Ovary (tissue), 7 donors: ENCODE measurements at regions not wholly inside any gene's neighbourhood (a gene's known extent, or its start where the extent isn't known, plus 50 kb on each side); places are given as distances from the start of the nearest gene placed in this dataset.

Source experiments
- DNase-seq, 5 donors: peaks; one replicate each; pipeline ENCODE4 v3.0.0-alpha.2; 2019 to 2020
- H3K27ac ChIP-seq, 2 donors: fragments of 200-600 bp; one replicate each; pipeline versions ENCODE4 v1.5.1 to v1.8.0; 2019 to 2022
- H3K27me3 ChIP-seq: fragments of 200-600 bp; one replicate; pipeline ENCODE4 v1.8.0; 2022
- H3K36me3 ChIP-seq: fragments of 200-600 bp; sonication (generic); one replicate; pipeline ENCODE4 v1.5.1; 2019
- H3K4me1 ChIP-seq: one replicate; pipeline ENCODE4 v1.8.1; 2013; ENCODE audit warnings: mild to moderate bottlenecking, moderate library complexity; ENCODE audit not compliant: insufficient read depth
- H3K4me3 ChIP-seq: fragments of 200-600 bp; sonication (generic); one replicate; pipeline ENCODE4 v1.5.1; 2017
- H3K9me3 ChIP-seq, 2 donors: fragments of 200-600 bp in 1 of 2; sonication (generic) in 1 of 2; one replicate each; pipeline versions ENCODE4 v1.5.1 to v1.8.1; 2013 to 2019; ENCODE audit warnings: mild to moderate bottlenecking in 1 of 2, moderate library complexity in 1 of 2
- EP300 ChIP-seq: sonication (generic); formaldehyde crosslinking; IDR thresholded peaks from one replicate; pipeline ENCODE4 v1.6.1; 2017; ENCODE audit warnings: antibody characterized with exemption
- POLR2A ChIP-seq: fragments of 450-650 bp; IDR thresholded peaks from one replicate; pipeline ENCODE4 v1.6.1; 2017; ENCODE audit warnings: antibody characterized with exemption, mild to moderate bottlenecking, moderate library complexity
- WGBS, 3 donors: extraction: QIAGEN DNeasy Blood & Tissue Kit in 1 of 3; methylation state at CpG; one replicate each; pipeline versions ENCODE4 v1.1.5 to v1.1.7; 2013 to 2017; 5-methylcytosine and 5-hydroxymethylcytosine counted together
- intact Hi-C, 4 donors: fragments of 100-400 bp; cut with DNase I; formaldehyde crosslinking; loops; one replicate each; pipeline versions ENCODE4 v1.11.0 to v1.15.1; 2022 to 2023
- TF ChIP-seq, protein P1 (sequence below), 3 donors: fragments of 450-650 bp in 2 of 3; fragments of 200-600 bp in 1 of 3; IDR thresholded peaks; one replicate each; pipeline versions ENCODE4 v1.5.1 to v1.8.0; 2016 to 2022; ENCODE audit warnings: antibody characterized with exemption in 3 of 3, mild to moderate bottlenecking in 1 of 3
- donor health status: DM: no; HTN: no; CAD: no; lungs with moderate emphysema.
- donor health status: DM: no; HTN: no; CAD: no.
- donor health status: Bipolar disorder and iron deficiency.
- donor health status: DM: no; HTN: no; CAD: no.
- donor health status: DM: yes; HTN: yes; CAD: no.

DNA sequence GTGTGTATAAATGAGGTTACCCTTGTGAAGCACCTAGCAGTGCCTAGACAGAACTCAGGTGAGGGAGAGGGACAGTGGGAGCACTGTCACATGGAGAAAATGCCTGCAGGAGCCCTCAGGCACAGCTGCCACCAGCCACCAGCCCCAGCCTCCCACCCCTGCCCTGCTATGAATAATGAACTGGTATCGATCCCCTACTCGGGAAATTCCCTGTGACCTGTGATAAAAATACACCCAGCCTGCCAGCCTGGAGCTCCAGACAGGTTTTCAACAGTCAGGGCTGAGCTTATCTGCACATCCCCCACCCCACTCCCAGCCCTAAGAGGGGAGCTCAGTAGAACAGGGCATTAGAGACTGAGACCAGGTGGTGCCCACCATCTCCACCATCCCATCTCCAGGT, 159.6 kb upstream of the PJA1 start:
- TF ChIP-seq EP300: no peak
- TF ChIP-seq, protein P1, sequence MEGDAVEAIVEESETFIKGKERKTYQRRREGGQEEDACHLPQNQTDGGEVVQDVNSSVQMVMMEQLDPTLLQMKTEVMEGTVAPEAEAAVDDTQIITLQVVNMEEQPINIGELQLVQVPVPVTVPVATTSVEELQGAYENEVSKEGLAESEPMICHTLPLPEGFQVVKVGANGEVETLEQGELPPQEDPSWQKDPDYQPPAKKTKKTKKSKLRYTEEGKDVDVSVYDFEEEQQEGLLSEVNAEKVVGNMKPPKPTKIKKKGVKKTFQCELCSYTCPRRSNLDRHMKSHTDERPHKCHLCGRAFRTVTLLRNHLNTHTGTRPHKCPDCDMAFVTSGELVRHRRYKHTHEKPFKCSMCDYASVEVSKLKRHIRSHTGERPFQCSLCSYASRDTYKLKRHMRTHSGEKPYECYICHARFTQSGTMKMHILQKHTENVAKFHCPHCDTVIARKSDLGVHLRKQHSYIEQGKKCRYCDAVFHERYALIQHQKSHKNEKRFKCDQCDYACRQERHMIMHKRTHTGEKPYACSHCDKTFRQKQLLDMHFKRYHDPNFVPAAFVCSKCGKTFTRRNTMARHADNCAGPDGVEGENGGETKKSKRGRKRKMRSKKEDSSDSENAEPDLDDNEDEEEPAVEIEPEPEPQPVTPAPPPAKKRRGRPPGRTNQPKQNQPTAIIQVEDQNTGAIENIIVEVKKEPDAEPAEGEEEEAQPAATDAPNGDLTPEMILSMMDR (IDR thresholded peaks at IDR 0.05): no peak
- Histone ChIP-seq H3K27ac (no peak overlapping the region), H3K4me1 (no peaks in the 10 kb centered on the region), H3K27me3 (no peaks in the 10 kb centered on the region), H3K9me3 (no peaks in the 10 kb centered on the region), H3K36me3 (no peaks in the 10 kb centered on the region), H3K4me3 (no peak overlapping the region)
- no peak for DNase-seq
- WGBS, 3 donors: 57 to 79% (median 61%) methylated on average over 2 of the region's 2 CpGs
- intact Hi-C loops: no loop called here

DNA sequence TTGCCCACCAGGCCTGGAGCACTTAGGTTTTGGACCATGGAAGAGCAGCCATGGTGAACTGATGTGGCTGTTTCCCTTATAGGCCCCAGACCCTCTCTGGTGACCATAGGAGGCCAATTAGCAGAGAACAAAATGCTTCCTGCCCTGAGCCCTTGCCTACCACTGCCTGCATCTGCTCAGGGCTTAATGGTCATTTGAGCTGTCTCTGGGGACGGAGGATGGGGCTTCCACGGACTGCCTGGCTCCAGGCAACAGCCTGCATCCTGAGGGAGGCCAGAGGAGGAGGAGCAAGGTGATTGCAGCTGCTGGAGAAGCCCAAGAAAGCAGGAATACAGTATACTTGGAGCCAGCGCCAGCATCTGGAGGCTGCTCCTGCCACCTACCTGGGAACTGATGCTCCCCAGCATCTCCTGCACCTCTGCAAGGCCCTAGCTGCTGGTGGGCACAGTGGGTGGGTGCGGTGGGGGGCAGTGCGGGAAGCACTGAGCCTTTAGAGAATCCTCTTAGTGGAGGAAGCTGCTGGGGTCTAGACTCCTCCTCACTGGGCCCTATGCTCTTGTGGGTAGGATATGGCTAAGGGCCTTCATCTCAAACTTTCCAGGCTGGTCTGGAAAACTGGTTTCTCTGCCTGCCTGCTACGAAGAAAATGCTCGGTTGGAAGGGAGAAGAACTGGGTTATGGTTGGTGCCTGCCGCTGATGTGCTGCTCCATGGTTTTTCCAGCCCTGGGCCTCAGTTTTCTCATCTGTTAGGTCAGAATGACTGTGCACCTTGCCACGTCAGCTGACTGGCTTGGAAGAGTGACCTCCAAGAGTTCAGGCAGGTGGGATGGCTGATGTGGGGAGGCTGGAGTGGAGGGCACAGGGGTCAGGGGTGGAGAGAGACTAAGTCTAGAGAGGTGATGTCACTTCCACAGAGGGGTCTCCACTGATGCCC, 158.8 kb upstream of the PJA1 start:
- TF ChIP-seq EP300 (no peak), POLR2A (no peak)
- TF ChIP-seq, protein P1 (IDR thresholded peaks at IDR 0.05): no peak
- Histone ChIP-seq H3K27me3 (no peaks in the 10 kb centered on the region), H3K27ac (no peak overlapping the region), H3K36me3 (no peaks in the 10 kb centered on the region), H3K9me3 (no peaks in the 10 kb centered on the region), H3K4me3 (no peak overlapping the region), H3K4me1 (no peaks in the 10 kb centered on the region)
- no peak for DNase-seq
- intact Hi-C loops: no loop called here
- 57 to 65% (median 61%) methylated on average over 9 of the region's 9 CpGs for WGBS, 3 donors

DNA sequence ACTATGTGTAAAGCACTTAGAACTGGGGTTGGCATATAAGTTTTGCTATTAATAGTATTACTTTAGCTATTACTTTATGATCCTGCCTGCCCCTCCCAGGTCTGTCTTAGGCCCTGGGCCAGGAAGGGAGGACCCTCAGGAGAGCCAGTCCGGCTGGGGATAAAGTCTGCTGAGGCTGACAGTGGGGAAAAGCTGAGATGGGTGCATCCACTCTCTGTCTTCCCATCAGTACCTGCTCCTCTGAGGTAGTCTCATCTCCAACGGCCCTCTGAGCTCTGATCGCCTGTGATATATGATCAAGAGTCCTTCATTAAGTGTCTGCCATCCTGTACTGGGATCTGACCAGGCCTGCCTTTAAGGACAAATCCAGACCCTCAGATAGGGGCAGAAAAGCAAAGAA, 156.5 kb upstream of the PJA1 start:
- whole genome bisulfite sequencing, 3 donors: 60 to 66% (median 61%) methylated on average over 3 of the region's 3 CpGs
- no peaks in the 10 kb centered on the region for H3K36me3 ChIP-seq
- no peak for TF ChIP-seq POLR2A
- no peak for TF ChIP-seq EP300
- TF ChIP-seq, protein P1 (IDR thresholded peaks at IDR 0.05): no peak
- H3K27me3 ChIP-seq: no peaks in the 10 kb centered on the region
- H3K4me1 ChIP-seq: no peaks in the 10 kb centered on the region
- H3K9me3 ChIP-seq: no peaks in the 10 kb centered on the region
- DNase-seq: no peak
- H3K27ac ChIP-seq: no peak overlapping the region
- no peak overlapping the region for H3K4me3 ChIP-seq
- intact Hi-C loops: no loop called here

DNA sequence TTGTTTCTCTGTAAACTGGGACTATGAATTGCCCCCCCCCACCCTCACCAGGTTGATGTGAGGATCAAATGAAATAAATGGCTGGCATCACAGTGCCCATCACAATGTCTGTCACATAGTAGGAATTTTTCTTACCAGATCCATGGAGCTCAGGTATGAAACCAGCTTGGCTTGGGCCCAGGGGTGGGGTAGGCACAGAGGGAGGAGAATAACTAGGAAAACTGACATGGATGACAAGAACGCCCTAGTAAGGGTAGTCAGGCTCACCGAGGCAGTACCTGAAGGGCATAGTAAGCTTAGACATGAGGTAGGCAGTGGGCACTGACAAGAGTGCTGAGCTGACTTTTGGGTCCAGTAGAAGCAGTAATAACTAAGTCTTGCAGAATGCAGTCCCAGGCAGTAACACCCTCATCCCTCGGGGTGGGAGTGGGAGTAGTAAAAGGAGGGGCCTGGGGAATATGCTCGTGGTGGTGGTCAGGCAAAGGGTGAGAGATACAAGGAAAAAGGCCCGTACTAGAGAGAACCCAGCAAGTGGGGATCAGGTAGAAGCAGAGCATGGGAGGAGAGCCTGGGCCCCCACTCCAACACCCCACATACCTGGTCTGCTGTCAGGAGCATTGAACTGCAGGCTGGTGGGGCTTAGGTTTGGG, 155.9 kb upstream of the PJA1 start:
- intact Hi-C loops: no loop called here
- Histone ChIP-seq H3K27me3 (no peaks in the 10 kb centered on the region), H3K36me3 (no peaks in the 10 kb centered on the region), H3K4me3 (no peak overlapping the region), H3K4me1 (no peaks in the 10 kb centered on the region), H3K27ac (no peak overlapping the region), H3K9me3 (no peaks in the 10 kb centered on the region)
- TF ChIP-seq EP300 (no peak), POLR2A (no peak)
- TF ChIP-seq, protein P1 (IDR thresholded peaks at IDR 0.05): no peak
- 54 to 64% (median 60%) methylated on average over 5 of the region's 5 CpGs for WGBS, 3 donors
- DNase-seq: no peak
